Ovary (tissue), 7 donors: ENCODE measurements at regions not wholly inside any gene's neighbourhood (a gene's known extent, or its start where the extent isn't known, plus 50 kb on each side); places are given as distances from the start of the nearest gene placed in this dataset.

ENCODE experiments used
- DNase-seq, 5 donors: peaks; one replicate each; pipeline ENCODE4 v3.0.0-alpha.2; 2019 to 2020
- H3K27ac ChIP-seq, 2 donors: fragments of 200-600 bp; one replicate each; pipeline versions ENCODE4 v1.5.1 to v1.8.0; 2019 to 2022
- H3K27me3 ChIP-seq: fragments of 200-600 bp; one replicate; pipeline ENCODE4 v1.8.0; 2022
- H3K36me3 ChIP-seq: fragments of 200-600 bp; sonication (generic); one replicate; pipeline ENCODE4 v1.5.1; 2019
- H3K4me1 ChIP-seq: one replicate; pipeline ENCODE4 v1.8.1; 2013; ENCODE audit warnings: mild to moderate bottlenecking, moderate library complexity; ENCODE audit not compliant: insufficient read depth
- H3K4me3 ChIP-seq: fragments of 200-600 bp; sonication (generic); one replicate; pipeline ENCODE4 v1.5.1; 2017
- H3K9me3 ChIP-seq, 2 donors: fragments of 200-600 bp in 1 of 2; sonication (generic) in 1 of 2; one replicate each; pipeline versions ENCODE4 v1.5.1 to v1.8.1; 2013 to 2019; ENCODE audit warnings: mild to moderate bottlenecking in 1 of 2, moderate library complexity in 1 of 2
- EP300 ChIP-seq: sonication (generic); formaldehyde crosslinking; IDR thresholded peaks from one replicate; pipeline ENCODE4 v1.6.1; 2017; ENCODE audit warnings: antibody characterized with exemption
- POLR2A ChIP-seq: fragments of 450-650 bp; IDR thresholded peaks from one replicate; pipeline ENCODE4 v1.6.1; 2017; ENCODE audit warnings: antibody characterized with exemption, mild to moderate bottlenecking, moderate library complexity
- WGBS, 3 donors: extraction: QIAGEN DNeasy Blood & Tissue Kit in 1 of 3; methylation state at CpG; one replicate each; pipeline versions ENCODE4 v1.1.5 to v1.1.7; 2013 to 2017; 5-methylcytosine and 5-hydroxymethylcytosine counted together
- intact Hi-C, 4 donors: fragments of 100-400 bp; cut with DNase I; formaldehyde crosslinking; loops; one replicate each; pipeline versions ENCODE4 v1.11.0 to v1.15.1; 2022 to 2023
- TF ChIP-seq, protein P1 (sequence below), 3 donors: fragments of 450-650 bp in 2 of 3; fragments of 200-600 bp in 1 of 3; IDR thresholded peaks; one replicate each; pipeline versions ENCODE4 v1.5.1 to v1.8.0; 2016 to 2022; ENCODE audit warnings: antibody characterized with exemption in 3 of 3, mild to moderate bottlenecking in 1 of 3
- donor health status: DM: no; HTN: no; CAD: no; lungs with moderate emphysema.
- donor health status: DM: no; HTN: no; CAD: no.
- donor health status: Bipolar disorder and iron deficiency.
- donor health status: DM: no; HTN: no; CAD: no.
- donor health status: DM: yes; HTN: yes; CAD: no.

DNA sequence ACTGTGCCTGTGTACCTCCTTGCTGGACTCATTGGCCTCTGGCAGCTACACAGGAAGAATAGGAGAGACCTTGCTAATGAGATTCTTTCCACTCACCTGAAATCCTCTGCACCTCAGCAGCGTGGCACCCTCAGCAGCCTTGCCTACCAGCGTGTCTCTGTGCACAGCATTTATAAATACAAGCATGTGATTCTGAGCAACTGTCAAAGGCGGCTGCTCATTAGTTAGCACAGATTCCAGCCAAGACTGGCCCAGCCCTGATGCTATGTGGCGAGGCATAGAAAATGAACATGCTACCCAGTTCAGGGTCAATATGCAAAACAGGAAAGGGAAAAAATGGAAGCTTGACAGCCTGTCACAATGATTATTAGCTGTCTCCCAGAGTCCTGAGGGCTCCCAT, 298.0 kb downstream of the C4orf33 start:
- Histone ChIP-seq H3K9me3 (no peaks in the 10 kb centered on the region), H3K4me1 (no peaks in the 10 kb centered on the region), H3K27me3 (no peaks in the 10 kb centered on the region), H3K36me3 (no peaks in the 10 kb centered on the region), H3K27ac (no peak overlapping the region), H3K4me3 (no peak overlapping the region)
- TF ChIP-seq, protein P1, sequence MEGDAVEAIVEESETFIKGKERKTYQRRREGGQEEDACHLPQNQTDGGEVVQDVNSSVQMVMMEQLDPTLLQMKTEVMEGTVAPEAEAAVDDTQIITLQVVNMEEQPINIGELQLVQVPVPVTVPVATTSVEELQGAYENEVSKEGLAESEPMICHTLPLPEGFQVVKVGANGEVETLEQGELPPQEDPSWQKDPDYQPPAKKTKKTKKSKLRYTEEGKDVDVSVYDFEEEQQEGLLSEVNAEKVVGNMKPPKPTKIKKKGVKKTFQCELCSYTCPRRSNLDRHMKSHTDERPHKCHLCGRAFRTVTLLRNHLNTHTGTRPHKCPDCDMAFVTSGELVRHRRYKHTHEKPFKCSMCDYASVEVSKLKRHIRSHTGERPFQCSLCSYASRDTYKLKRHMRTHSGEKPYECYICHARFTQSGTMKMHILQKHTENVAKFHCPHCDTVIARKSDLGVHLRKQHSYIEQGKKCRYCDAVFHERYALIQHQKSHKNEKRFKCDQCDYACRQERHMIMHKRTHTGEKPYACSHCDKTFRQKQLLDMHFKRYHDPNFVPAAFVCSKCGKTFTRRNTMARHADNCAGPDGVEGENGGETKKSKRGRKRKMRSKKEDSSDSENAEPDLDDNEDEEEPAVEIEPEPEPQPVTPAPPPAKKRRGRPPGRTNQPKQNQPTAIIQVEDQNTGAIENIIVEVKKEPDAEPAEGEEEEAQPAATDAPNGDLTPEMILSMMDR (IDR thresholded peaks at IDR 0.05), result no peak
- TF ChIP-seq EP300 (no peak), POLR2A (no peak)
- WGBS, 3 donors, result 77 to 91% (median 87%) methylated on average over 4 of the region's 4 CpGs
- no peak for DNase-seq
- intact Hi-C loops, result no loop called here

DNA sequence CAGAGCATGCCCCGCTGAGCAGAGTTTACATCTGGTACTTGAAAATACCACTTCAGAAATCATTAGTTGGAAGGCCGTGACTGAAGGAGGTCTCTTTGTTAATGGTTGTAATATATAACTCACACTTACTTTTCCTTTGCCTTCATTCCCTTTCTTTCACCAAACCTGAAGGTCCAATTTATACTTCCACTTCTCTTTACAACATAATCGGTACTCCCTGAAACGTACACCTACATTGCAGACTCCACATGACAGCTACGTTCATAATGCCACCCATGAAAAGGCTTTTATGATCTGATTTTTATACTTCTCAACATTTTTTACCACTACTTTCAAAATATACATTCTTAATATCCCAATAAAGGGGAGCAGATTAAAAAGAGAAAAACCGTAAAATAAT, 298.7 kb downstream of the C4orf33 start:
- 78 to 81% (median 80%) methylated on average over 6 of the region's 6 CpGs for WGBS, 3 donors
- no peak for DNase-seq
- TF ChIP-seq POLR2A (no peak), EP300 (no peak)
- TF ChIP-seq, protein P1 (IDR thresholded peaks at IDR 0.05), result no peak
- Histone ChIP-seq H3K27me3 (no peaks in the 10 kb centered on the region), H3K4me1 (no peaks in the 10 kb centered on the region), H3K9me3 (no peaks in the 10 kb centered on the region), H3K4me3 (no peak overlapping the region), H3K36me3 (no peaks in the 10 kb centered on the region), H3K27ac (no peak overlapping the region)
- intact Hi-C loops, result no loop called here

GRCh38 chr4:129403848-129404247, 307.9 kb downstream of the C4orf33 start:
- Histone ChIP-seq H3K36me3 (no peaks in the 10 kb centered on the region), H3K27me3 (no peaks in the 10 kb centered on the region), H3K9me3 (no peaks in the 10 kb centered on the region), H3K27ac (no peak overlapping the region), H3K4me1 (no peaks in the 10 kb centered on the region), H3K4me3 (no peak overlapping the region)
- 35 to 70% (median 36%) methylated on average over 1 of the region's 1 CpG for WGBS, 3 donors
- TF ChIP-seq, protein P1 (IDR thresholded peaks at IDR 0.05), result no peak
- TF ChIP-seq EP300 (no peak), POLR2A (no peak)
- DNase-seq, result no peak
- intact Hi-C loops, result no loop called here

DNA sequence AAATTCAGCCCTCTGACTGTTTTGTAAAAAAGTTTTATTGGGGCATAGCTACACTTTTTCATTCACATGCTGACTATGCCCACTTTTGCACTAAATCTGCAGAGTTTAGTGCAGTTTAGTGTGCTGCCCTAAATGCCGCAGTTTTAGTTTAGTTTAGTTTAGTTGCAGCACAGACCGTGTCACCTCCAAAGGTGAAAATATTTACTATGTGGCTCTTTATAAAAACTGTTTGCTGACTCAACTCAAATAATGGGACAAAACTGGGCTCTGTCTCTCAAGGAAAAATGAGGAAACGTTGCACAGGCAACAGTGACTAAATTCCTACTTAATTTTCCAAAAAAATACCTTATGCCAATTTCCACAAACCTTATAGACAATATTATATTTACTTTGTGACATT, 314.2 kb downstream of the C4orf33 start:
- Histone ChIP-seq H3K4me3 (no peak overlapping the region), H3K36me3 (no peaks in the 10 kb centered on the region), H3K27ac (no peak overlapping the region), H3K9me3 (no peaks in the 10 kb centered on the region), H3K27me3 (no peaks in the 10 kb centered on the region), H3K4me1 (no peaks in the 10 kb centered on the region)
- intact Hi-C loops, result no loop called here
- WGBS, 3 donors, result 69 to 78% (median 77%) methylated on average over 3 of the region's 3 CpGs
- no peak for DNase-seq
- TF ChIP-seq POLR2A (no peak), EP300 (no peak)
- TF ChIP-seq, protein P1 (IDR thresholded peaks at IDR 0.05), result no peak

DNA sequence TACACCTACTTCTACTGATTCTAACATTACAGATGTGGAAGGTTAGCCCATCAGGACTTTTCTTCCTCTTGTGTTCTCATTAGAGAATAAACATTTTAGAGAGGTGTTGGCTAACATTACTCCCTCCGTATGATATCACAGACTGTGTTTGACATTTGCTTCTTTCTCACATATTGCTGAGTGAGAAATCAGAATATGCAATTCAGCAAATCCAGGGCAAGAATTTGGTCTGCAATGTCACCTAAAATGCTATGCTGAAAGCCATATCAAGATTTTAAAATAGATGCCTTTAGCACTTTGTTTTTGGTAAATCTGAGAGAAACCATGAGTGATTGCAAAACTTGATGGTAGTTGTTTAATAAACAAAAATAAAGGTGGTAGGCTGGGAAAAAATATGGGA, 319.1 kb downstream of the C4orf33 start:
- intact Hi-C loops, result no loop called here
- Histone ChIP-seq H3K27ac (no peak overlapping the region), H3K36me3 (no peaks in the 10 kb centered on the region), H3K27me3 (no peaks in the 10 kb centered on the region), H3K4me1 (no peaks in the 10 kb centered on the region), H3K9me3 (no peaks in the 10 kb centered on the region), H3K4me3 (no peak overlapping the region)
- TF ChIP-seq POLR2A (no peak), EP300 (no peak)
- TF ChIP-seq, protein P1 (IDR thresholded peaks at IDR 0.05), result no peak
- DNase-seq, result no peak
- WGBS, 3 donors, result 40 to 72% (median 68%) methylated on average over 1 of the region's 1 CpG
